Neuron (in vitro differentiated cells): ENCODE measurements at regions not wholly inside any gene's neighbourhood (a gene's known extent, or its start where the extent isn't known, plus 50 kb on each side); places are given as distances from the start of the nearest gene placed in this dataset.
A peak's percentile ranks its signal among the peaks of the same experiment; 100 is the strongest.

Source experiments
- H2AFZ ChIP-seq: one replicate; pipeline ENCODE4 v1.6.1; 2013; ENCODE audit warnings: low read depth, mild to moderate bottlenecking, inconsistent platforms, low read length, moderate library complexity
- H3K27me3 ChIP-seq: one replicate; pipeline ENCODE4 v1.6.1; 2013; ENCODE audit warnings: low read length; ENCODE audit not compliant: insufficient read depth
- H3K36me3 ChIP-seq: one replicate; pipeline ENCODE4 v1.6.1; 2013; ENCODE audit warnings: low read length; ENCODE audit not compliant: insufficient read depth
- H3K4me1 ChIP-seq: one replicate; pipeline ENCODE4 v1.6.1; 2013; ENCODE audit warnings: low read length; ENCODE audit not compliant: insufficient read depth
- H3K4me3 ChIP-seq: 2 replicates; pipeline ENCODE4 v1.5.1; 2013; ENCODE audit warnings: mild to moderate bottlenecking, low read length, moderate library complexity
- H3K9me3 ChIP-seq: one replicate; pipeline ENCODE4 v1.6.1; 2013; ENCODE audit warnings: low read length

DNA sequence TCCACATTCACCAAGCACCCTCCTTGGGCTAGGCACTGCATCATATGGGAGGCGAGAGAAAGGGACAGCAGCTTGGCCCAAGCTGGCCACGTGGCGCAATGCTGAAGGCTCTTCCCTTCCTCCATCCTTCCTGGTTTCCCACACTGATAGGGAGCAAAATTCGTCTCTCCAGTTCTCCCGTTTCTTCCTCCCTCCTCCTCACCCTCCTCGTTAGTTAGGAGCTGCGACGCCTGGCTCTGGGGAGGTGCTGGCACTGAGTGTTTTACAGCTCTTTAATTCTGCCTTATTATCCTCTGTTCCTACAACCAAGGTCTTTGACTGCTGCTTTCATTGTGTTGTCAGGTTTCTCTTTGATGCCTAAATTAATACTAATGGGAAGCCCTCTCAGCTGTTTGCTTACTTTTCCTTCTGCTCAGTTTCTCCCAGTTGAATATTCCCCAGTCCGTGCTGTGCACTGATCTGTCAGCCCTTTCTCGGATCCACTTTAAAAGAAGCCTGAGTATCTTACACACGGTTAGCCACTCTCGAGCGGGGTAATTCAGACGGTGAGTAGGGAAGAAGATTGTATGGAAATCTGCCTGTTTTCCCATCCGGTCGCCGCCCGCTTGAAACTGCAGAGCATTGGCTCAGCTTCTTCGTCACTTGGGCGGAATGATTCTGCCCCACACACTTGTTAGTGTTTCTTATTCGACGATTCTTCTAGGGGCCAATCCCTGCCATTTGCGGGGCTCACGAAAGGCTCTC, 56.2 kb upstream of the SMYD2 start:
- Histone ChIP-seq H3K4me3 (no peak overlapping the region), H3K27me3 (no peaks in the 10 kb centered on the region), H3K4me1 (peaks cover 1% of the 10 kb centered on the region)

DNA sequence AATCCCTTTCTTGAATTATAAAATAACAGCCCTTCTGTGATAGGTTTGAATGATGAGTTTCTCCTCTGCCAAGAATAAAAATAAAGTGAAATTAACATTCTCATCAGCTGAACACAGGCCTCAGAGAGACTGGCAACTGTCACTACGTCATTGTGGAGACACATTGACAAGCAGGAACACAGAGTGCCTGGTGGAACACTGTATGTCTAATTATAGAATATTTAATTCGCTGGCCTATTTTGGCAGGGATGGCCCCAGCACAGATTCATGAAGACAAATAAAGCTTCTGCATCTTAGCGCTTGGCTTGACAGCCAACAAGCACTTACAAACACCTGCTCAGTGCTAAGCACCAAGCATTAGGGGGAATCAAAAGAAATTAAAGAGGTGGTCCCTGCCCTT, 52.0 kb upstream of the SMYD2 start:
- H3K4me3 ChIP-seq: no peak overlapping the region
- H3K4me1 ChIP-seq: no peaks in the 10 kb centered on the region
- H2AFZ ChIP-seq: no peak overlapping the region
- no peaks in the 10 kb centered on the region for H3K36me3 ChIP-seq
- H3K27me3 ChIP-seq: no peaks in the 10 kb centered on the region
- no peaks in the 10 kb centered on the region for H3K9me3 ChIP-seq

More for the DNA sequence above, 56.2 kb upstream of the SMYD2 start:
- Histone ChIP-seq H3K9me3 (no peaks in the 10 kb centered on the region), H2AFZ (peak overlapping the region; percentile 2), H3K36me3 (no peaks in the 10 kb centered on the region)

DNA sequence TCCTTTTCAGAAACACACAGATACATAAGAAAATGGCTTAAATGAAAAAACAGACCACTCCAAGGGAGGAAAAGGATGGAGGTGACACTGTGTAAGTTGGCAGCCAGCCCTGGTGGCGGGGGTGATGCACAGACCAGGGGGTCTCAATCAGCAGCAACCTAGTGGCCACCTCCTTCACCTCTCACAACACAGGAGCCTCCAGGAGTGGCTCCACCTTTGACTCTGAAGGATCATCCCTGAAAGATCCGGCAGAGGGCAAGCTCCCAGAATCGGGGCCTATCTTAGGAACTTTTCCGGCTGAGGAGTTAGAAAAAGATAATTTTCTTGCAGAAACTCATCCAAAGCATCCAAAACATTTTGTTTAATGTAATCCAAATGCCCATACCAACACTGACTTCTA, 51.2 kb upstream of the SMYD2 start:
- Histone ChIP-seq H3K36me3 (no peaks in the 10 kb centered on the region), H2AFZ (no peak overlapping the region), H3K4me1 (no peaks in the 10 kb centered on the region), H3K27me3 (no peaks in the 10 kb centered on the region), H3K4me3 (no peak overlapping the region), H3K9me3 (no peaks in the 10 kb centered on the region)
